Liver (tissue), 8 donors: ENCODE measurements at regions not wholly inside any gene's neighbourhood (a gene's known extent, or its start where the extent isn't known, plus 50 kb on each side); places are given as distances from the start of the nearest gene placed in this dataset.

Experiments
- DNase-seq: peaks from one replicate; pipeline ENCODE4 v3.0.0-alpha.2; 2017; ENCODE audit warnings: low spot score
- H3K27ac ChIP-seq, 2 donors: one replicate each; pipeline ENCODE4 v1.7.0; 2013; ENCODE audit warnings: inconsistent platforms in 2 of 2, low read length in 2 of 2, control low read depth in 1 of 2, low read depth in 1 of 2, mild to moderate bottlenecking in 1 of 2
- H3K27me3 ChIP-seq, 4 donors: one replicate each; pipeline versions ENCODE4 v1.6.1 to v1.7.0; 2013; ENCODE audit warnings: low read length in 3 of 4, inconsistent platforms in 1 of 4, mild to moderate bottlenecking in 1 of 4, moderate library complexity in 1 of 4; ENCODE audit not compliant: control insufficient read depth in 4 of 4, insufficient read depth in 4 of 4
- H3K36me3 ChIP-seq, 4 donors: one replicate each; pipeline versions ENCODE4 v1.6.1 to v1.7.0; 2013; ENCODE audit warnings: low read length in 3 of 4, mild to moderate bottlenecking in 3 of 4, low read depth in 1 of 4, moderate library complexity in 1 of 4; ENCODE audit not compliant: control insufficient read depth in 4 of 4, insufficient read depth in 3 of 4
- H3K4me1 ChIP-seq, 4 donors: one replicate each; pipeline versions ENCODE4 v1.6.1 to v1.7.0; 2013; ENCODE audit warnings: low read length in 3 of 4, mild to moderate bottlenecking in 3 of 4, moderate library complexity in 1 of 4; ENCODE audit not compliant: control insufficient read depth in 4 of 4, insufficient read depth in 4 of 4
- H3K4me3 ChIP-seq, 3 donors: one replicate each; pipeline versions ENCODE4 v1.6.1 to v1.7.0; 2013; ENCODE audit warnings: low read length in 3 of 3, control low read depth in 1 of 3, low read depth in 1 of 3, mild to moderate bottlenecking in 1 of 3
- H3K9ac ChIP-seq, 2 donors: one replicate each; pipeline ENCODE4 v1.7.0; 2013; ENCODE audit warnings: low read length in 2 of 2, mild to moderate bottlenecking in 2 of 2, moderate library complexity in 2 of 2, control low read depth in 1 of 2, low read depth in 1 of 2
- H3K9me3 ChIP-seq, 4 donors: one replicate each; pipeline versions ENCODE4 v1.6.1 to v1.7.0; 2013; ENCODE audit warnings: low read length in 3 of 4; ENCODE audit not compliant: control insufficient read depth in 4 of 4
- FOXA1 ChIP-seq: IDR thresholded peaks from 2 replicates; pipeline ENCODE4 v1.6.1; 2016; ENCODE audit warnings: antibody characterized with exemption
- FOXA2 ChIP-seq: IDR thresholded peaks from 2 replicates; pipeline ENCODE4 v1.6.1; 2016; ENCODE audit warnings: antibody characterized with exemption
- HNF4A ChIP-seq, 2 donors: conservative IDR thresholded peaks; 2 replicates each; pipeline ENCODE4 v1.6.1; 2016; ENCODE audit warnings: antibody characterized with exemption in 2 of 2, mild to moderate bottlenecking in 2 of 2
- JUND ChIP-seq, 2 donors: IDR thresholded peaks; 2 replicates each; pipeline ENCODE4 v1.6.1; 2016; ENCODE audit warnings: antibody characterized with exemption in 2 of 2
- NR2F2 ChIP-seq: IDR thresholded peaks from 2 replicates; pipeline ENCODE4 v1.6.1; 2016; ENCODE audit warnings: antibody characterized with exemption
- RAD21 ChIP-seq, 2 donors: IDR thresholded peaks; 2 replicates each; pipeline ENCODE4 v1.6.1; 2016; ENCODE audit warnings: antibody characterized with exemption in 2 of 2, mild to moderate bottlenecking in 2 of 2
- RXRA ChIP-seq, 2 donors: IDR thresholded peaks; 2 replicates each; pipeline ENCODE4 v1.6.1; 2017 to 2018; ENCODE audit warnings: antibody characterized with exemption in 2 of 2, mild to moderate bottlenecking in 1 of 2
- SP1 ChIP-seq: IDR thresholded peaks from 2 replicates; pipeline ENCODE4 v1.6.1; 2018; ENCODE audit warnings: antibody characterized with exemption, mild to moderate bottlenecking
- TAF1 ChIP-seq: conservative IDR thresholded peaks from 2 replicates; pipeline ENCODE4 v1.6.1; 2016; ENCODE audit warnings: antibody characterized with exemption, mild to moderate bottlenecking
- YY1 ChIP-seq: IDR thresholded peaks from 2 replicates; pipeline ENCODE4 v1.6.1; 2016; ENCODE audit warnings: antibody characterized with exemption, mild to moderate bottlenecking
- WGBS: extraction: QIAGEN DNeasy Blood & Tissue Kit; methylation state at CpG from one replicate; pipeline ENCODE4 v1.1.7; 2013; 5-methylcytosine and 5-hydroxymethylcytosine counted together
- TF ChIP-seq, protein P1 (sequence below): IDR thresholded peaks from 2 replicates; pipeline ENCODE4 v1.6.1; 2016; ENCODE audit warnings: antibody characterized with exemption
- TF ChIP-seq, protein P2 (sequence below): fragments of 150-350 bp; IDR thresholded peaks from 2 replicates; pipeline ENCODE4 v1.5.1; 2017; ENCODE audit warnings: improper control_type of control experiment, low read depth, low read length; ENCODE audit not compliant: missing input control
- TF ChIP-seq, protein P3 (sequence below): IDR thresholded peaks from 2 replicates; pipeline ENCODE4 v1.6.1; 2016; ENCODE audit warnings: antibody characterized with exemption, mild to moderate bottlenecking
- TF ChIP-seq, protein P4 (sequence below): IDR thresholded peaks from 2 replicates; pipeline ENCODE4 v1.6.1; 2016; ENCODE audit warnings: antibody characterized with exemption
- TF ChIP-seq, protein P5 (sequence below): IDR thresholded peaks from 2 replicates; pipeline ENCODE4 v1.6.1; 2016; ENCODE audit warnings: antibody characterized with exemption
- donor health status: healthy.
- donor health status: healthy.
- donor health status: healthy.
- donor health status: healthy.
- donor health status: healthy.

DNA sequence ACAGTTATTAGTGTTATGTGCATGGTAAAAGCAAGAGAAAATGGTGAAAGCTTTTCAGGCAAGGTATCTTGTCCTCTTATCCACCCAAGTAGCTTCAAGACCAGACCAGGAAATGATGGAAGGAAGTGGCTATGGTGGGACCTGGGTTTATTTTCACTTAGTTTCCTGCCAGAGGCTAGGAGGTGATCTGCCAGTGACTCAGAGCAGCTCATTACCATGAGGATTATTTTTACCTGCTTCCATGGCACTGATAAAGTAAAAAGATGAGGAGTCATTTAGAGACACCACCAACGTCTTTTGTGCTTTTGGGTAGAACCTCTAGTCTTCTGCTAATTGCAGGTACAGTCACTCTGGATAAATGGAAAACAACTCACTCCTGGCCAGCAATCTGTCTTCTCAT, 339.9 kb upstream of the KIRREL3 start:
- H3K9me3 ChIP-seq = no peaks in the 10 kb centered on the region
- no peak for TF ChIP-seq SP1
- no peak for TF ChIP-seq FOXA1
- TF ChIP-seq, protein P1, sequence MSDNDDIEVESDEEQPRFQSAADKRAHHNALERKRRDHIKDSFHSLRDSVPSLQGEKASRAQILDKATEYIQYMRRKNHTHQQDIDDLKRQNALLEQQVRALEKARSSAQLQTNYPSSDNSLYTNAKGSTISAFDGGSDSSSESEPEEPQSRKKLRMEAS = no peak
- TF ChIP-seq, protein P2, sequence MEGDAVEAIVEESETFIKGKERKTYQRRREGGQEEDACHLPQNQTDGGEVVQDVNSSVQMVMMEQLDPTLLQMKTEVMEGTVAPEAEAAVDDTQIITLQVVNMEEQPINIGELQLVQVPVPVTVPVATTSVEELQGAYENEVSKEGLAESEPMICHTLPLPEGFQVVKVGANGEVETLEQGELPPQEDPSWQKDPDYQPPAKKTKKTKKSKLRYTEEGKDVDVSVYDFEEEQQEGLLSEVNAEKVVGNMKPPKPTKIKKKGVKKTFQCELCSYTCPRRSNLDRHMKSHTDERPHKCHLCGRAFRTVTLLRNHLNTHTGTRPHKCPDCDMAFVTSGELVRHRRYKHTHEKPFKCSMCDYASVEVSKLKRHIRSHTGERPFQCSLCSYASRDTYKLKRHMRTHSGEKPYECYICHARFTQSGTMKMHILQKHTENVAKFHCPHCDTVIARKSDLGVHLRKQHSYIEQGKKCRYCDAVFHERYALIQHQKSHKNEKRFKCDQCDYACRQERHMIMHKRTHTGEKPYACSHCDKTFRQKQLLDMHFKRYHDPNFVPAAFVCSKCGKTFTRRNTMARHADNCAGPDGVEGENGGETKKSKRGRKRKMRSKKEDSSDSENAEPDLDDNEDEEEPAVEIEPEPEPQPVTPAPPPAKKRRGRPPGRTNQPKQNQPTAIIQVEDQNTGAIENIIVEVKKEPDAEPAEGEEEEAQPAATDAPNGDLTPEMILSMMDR = no peak
- H3K4me1 ChIP-seq = no peaks in the 10 kb centered on the region
- no peak overlapping the region for H3K9ac ChIP-seq
- H3K27me3 ChIP-seq = no peaks in the 10 kb centered on the region
- no peak overlapping the region for H3K4me3 ChIP-seq
- H3K27ac ChIP-seq = no peak overlapping the region
- WGBS = 54% methylated on average over 1 of the region's 1 CpG
- no peaks in the 10 kb centered on the region for H3K36me3 ChIP-seq
- no peak for DNase-seq

DNA sequence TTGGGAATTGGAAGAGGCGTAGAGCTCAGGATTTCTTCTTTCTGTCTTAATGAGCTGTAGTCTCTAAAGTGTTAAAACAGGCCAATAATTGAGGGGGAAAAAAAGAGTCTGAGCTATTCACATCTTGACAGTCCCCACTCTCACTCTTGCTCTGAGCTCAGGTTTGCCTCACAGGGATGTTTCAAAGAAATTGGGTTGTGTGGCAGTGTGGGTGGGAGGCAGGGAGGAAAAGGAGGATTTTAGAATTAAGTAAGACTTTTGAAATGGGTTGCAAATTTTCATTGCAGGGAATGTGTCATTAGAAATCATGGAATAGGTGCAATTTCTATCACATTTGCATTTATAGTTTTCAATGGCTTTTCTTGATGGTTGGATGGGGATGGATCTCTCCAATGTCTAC, 338.8 kb upstream of the KIRREL3 start:
- Histone ChIP-seq H3K9ac (no peak overlapping the region), H3K9me3 (no peaks in the 10 kb centered on the region), H3K36me3 (no peaks in the 10 kb centered on the region), H3K4me1 (no peaks in the 10 kb centered on the region), H3K27ac (no peak overlapping the region), H3K27me3 (no peaks in the 10 kb centered on the region), H3K4me3 (no peak overlapping the region)
- 99% methylated on average over 1 of the region's 1 CpG for WGBS
- DNase-seq = no peak
- TF ChIP-seq SP1 (no peak), HNF4A (conservative IDR thresholded peaks at IDR 0.05) (no peak), TAF1 (no peak), NR2F2 (no peak), FOXA2 (no peak), YY1 (no peak), RAD21 (IDR thresholded peaks at IDR 0.05) (no peak), RXRA (IDR thresholded peaks at IDR 0.05) (no peak), JUND (IDR thresholded peaks at IDR 0.05) (no peak)
- TF ChIP-seq, protein P3, sequence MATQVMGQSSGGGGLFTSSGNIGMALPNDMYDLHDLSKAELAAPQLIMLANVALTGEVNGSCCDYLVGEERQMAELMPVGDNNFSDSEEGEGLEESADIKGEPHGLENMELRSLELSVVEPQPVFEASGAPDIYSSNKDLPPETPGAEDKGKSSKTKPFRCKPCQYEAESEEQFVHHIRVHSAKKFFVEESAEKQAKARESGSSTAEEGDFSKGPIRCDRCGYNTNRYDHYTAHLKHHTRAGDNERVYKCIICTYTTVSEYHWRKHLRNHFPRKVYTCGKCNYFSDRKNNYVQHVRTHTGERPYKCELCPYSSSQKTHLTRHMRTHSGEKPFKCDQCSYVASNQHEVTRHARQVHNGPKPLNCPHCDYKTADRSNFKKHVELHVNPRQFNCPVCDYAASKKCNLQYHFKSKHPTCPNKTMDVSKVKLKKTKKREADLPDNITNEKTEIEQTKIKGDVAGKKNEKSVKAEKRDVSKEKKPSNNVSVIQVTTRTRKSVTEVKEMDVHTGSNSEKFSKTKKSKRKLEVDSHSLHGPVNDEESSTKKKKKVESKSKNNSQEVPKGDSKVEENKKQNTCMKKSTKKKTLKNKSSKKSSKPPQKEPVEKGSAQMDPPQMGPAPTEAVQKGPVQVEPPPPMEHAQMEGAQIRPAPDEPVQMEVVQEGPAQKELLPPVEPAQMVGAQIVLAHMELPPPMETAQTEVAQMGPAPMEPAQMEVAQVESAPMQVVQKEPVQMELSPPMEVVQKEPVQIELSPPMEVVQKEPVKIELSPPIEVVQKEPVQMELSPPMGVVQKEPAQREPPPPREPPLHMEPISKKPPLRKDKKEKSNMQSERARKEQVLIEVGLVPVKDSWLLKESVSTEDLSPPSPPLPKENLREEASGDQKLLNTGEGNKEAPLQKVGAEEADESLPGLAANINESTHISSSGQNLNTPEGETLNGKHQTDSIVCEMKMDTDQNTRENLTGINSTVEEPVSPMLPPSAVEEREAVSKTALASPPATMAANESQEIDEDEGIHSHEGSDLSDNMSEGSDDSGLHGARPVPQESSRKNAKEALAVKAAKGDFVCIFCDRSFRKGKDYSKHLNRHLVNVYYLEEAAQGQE = no peak
- TF ChIP-seq, protein P4, sequence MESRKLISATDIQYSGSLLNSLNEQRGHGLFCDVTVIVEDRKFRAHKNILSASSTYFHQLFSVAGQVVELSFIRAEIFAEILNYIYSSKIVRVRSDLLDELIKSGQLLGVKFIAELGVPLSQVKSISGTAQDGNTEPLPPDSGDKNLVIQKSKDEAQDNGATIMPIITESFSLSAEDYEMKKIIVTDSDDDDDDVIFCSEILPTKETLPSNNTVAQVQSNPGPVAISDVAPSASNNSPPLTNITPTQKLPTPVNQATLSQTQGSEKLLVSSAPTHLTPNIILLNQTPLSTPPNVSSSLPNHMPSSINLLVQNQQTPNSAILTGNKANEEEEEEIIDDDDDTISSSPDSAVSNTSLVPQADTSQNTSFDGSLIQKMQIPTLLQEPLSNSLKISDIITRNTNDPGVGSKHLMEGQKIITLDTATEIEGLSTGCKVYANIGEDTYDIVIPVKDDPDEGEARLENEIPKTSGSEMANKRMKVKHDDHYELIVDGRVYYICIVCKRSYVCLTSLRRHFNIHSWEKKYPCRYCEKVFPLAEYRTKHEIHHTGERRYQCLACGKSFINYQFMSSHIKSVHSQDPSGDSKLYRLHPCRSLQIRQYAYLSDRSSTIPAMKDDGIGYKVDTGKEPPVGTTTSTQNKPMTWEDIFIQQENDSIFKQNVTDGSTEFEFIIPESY = no peak
- TF ChIP-seq, protein P2 = no peak
- TF ChIP-seq, protein P5, sequence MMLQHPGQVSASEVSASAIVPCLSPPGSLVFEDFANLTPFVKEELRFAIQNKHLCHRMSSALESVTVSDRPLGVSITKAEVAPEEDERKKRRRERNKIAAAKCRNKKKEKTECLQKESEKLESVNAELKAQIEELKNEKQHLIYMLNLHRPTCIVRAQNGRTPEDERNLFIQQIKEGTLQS = no peak
- TF ChIP-seq, protein P1 = no peak
